Kidney glomerular epithelial cell (primary cell): ENCODE measurements at regions not wholly inside any gene's neighbourhood (a gene's known extent, or its start where the extent isn't known, plus 50 kb on each side); places are given as distances from the start of the nearest gene placed in this dataset.
"Not testable (repeated sequence)": the region's sequence is repeated elsewhere in the genome, so short reads cannot be mapped to it uniquely, and the experiment has no call there.

Experiments used
- DNase-seq: peaks from one replicate; lab custom pipeline; 2025; lab: John Stamatoyannopoulos, UW

- no peak for DNase-seq
Measured at GRCh38 chr6:48994811-48995210, 468.2 kb downstream of the MMUT start.

GRCh38 chr6:48990739-48991138 lies 472.3 kb downstream of the MMUT start:
- no peak for DNase-seq

GRCh38 chr6:48986845-48987244 lies 476.2 kb downstream of the MMUT start:
- no peak for DNase-seq

GRCh38 chr6:48986105-48986504 lies 476.9 kb downstream of the MMUT start:
- no peak for DNase-seq

- no peak for DNase-seq
Measured at GRCh38 chr6:48985025-48985424, 478.0 kb downstream of the MMUT start.

GRCh38 chr6:48983968-48984367 lies 479.1 kb downstream of the MMUT start:
- DNase-seq, result not testable (repeated sequence)

- no peak for DNase-seq
Measured at GRCh38 chr6:48983377-48983776, 479.7 kb downstream of the MMUT start.

GRCh38 chr6:48979806-48980205 lies 483.2 kb downstream of the MMUT start:
- DNase-seq, result no peak

- DNase-seq, result no peak
Measured at GRCh38 chr6:48979085-48979484, 484.0 kb downstream of the MMUT start.

- no peak for DNase-seq
Measured at GRCh38 chr6:48978016-48978415, 485.0 kb downstream of the MMUT start.

- DNase-seq, result no peak
Measured at GRCh38 chr6:48977573-48977972, 485.5 kb downstream of the MMUT start.

- no peak for DNase-seq
Measured at GRCh38 chr6:48973491-48973890, 489.6 kb downstream of the MMUT start.

- DNase-seq, result no peak
Measured at GRCh38 chr6:48961781-48962415, 501.2 kb downstream of the MMUT start.

- DNase-seq, result no peak
Measured at GRCh38 chr6:48959251-48960060, 503.6 kb downstream of the MMUT start.

GRCh38 chr6:48957781-48958180 lies 505.3 kb downstream of the MMUT start:
- no peak for DNase-seq

- DNase-seq, result no peak
Measured at GRCh38 chr6:48951917-48952316, 511.1 kb downstream of the MMUT start.

GRCh38 chr6:48944276-48944675 lies 518.8 kb downstream of the MMUT start:
- not testable (repeated sequence) for DNase-seq

GRCh38 chr6:48933136-48933535 lies 529.9 kb downstream of the MMUT start:
- no peak for DNase-seq

GRCh38 chr6:48928937-48929336 lies 534.1 kb downstream of the MMUT start:
- no peak for DNase-seq

GRCh38 chr6:48922837-48923236 lies 540.2 kb downstream of the MMUT start:
- no peak for DNase-seq

- DNase-seq, result no peak
Measured at GRCh38 chr6:48919555-48919954, 543.5 kb downstream of the MMUT start.

- DNase-seq, result no peak
Measured at GRCh38 chr6:48917233-48917632, 545.8 kb downstream of the MMUT start.

GRCh38 chr6:48916607-48917006 lies 546.4 kb downstream of the MMUT start:
- DNase-seq, result no peak

- no peak for DNase-seq
Measured at GRCh38 chr6:48915591-48915990, 547.5 kb downstream of the MMUT start.
